GM21528 (cell line): ENCODE measurements at regions not wholly inside any gene's neighbourhood (a gene's known extent, or its start where the extent isn't known, plus 50 kb on each side); places are given as distances from the start of the nearest gene placed in this dataset.

Source experiments
- ATAC-seq: cut with Tn5 transposase; IDR thresholded peaks from one replicate; pipeline ENCODE4 v1.9.1; 2021; ENCODE audit warnings: mild to moderate bottlenecking, moderate library complexity; ENCODE audit not compliant: unreplicated experiment, low FRiP score

GRCh38 chr2:33655626-33656320, 56.7 kb upstream of the FAM98A start:
- no peak for ATAC-seq

GRCh38 chr2:33652830-33653229, 53.7 kb upstream of the FAM98A start:
- no peak for ATAC-seq

- no peak for ATAC-seq
Observed at GRCh38 chr2:33650171-33650570, 51.1 kb upstream of the FAM98A start.
